ENCODE measurements at regions not wholly inside any gene's neighbourhood (a gene's known extent, or its start where the extent isn't known, plus 50 kb on each side); places are given as distances from the start of the nearest gene placed in this dataset.

DNA sequence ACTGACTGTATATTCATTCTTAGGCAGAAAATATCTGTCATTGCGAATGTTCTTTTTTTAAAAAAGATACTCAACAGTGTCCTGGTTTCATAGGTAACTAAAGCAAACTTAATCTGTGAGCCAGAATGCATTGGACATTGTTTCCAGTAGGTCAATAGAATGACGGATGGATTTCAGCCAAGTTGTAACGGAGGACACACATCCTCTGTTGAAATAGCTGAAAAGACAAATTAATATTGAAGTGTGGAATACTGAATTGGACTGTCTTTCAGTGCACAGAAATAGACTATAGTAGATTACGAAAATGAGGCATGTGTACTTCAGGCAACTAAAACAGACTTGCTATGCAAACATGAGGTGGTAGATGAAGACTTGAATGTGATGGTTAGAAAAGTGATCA, 461.6 kb downstream of the WDR72 start:
- TF ChIP-seq CTCF (IDR thresholded peaks at IDR 0.05) (no peak), POLR2A (IDR thresholded peaks at IDR 0.05) (no peak)
